Superior temporal gyrus (tissue), 1 donor: ENCODE measurements at regions not wholly inside any gene's neighbourhood (a gene's known extent, or its start where the extent isn't known, plus 50 kb on each side); places are given as distances from the start of the nearest gene placed in this dataset.
A peak's percentile ranks its signal among the peaks of the same experiment; 100 is the strongest.
"Not testable (repeated sequence)": the region's sequence is repeated elsewhere in the genome, so short reads cannot be mapped to it uniquely, and the experiment has no call there.

Experiments used
- DNase-seq: peaks from one replicate; pipeline ENCODE4 v3.0.0-alpha.2; 2016; ENCODE audit errors: extremely low spot score

DNA sequence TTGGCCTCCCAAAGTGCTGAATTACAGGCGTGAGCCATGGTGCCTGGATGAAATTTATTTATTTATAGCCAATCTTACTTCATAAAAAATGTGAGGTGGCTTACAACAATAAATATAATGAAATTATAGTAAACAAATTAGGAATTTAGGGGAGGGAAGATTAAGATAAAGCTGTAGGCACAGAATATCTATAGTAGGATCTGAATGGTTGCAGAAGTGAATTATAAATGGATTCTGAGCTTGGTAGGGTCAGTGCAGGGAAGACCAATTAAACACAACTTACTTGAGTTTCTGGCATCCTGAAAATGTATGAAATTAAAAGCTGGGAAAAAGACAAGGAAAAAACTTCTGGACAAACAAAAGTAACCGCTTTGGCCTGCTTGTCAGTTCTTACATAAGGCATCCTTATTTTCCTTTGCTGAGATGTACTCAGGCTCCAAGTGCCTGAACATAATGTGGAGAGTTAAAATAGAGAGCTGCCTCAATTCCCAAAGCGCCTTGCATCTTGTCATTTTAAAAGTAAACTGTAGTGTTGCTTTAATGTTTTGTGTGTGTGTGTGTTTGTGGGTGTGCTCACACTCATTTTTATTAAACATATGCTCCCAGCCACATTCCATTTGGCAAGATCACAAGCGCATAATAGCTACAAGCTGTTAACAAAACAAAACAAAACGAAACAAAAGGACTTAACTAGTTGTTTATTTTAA is 247.3 kb downstream of the S1PR1 start:
- DNase-seq, result no peak

DNA sequence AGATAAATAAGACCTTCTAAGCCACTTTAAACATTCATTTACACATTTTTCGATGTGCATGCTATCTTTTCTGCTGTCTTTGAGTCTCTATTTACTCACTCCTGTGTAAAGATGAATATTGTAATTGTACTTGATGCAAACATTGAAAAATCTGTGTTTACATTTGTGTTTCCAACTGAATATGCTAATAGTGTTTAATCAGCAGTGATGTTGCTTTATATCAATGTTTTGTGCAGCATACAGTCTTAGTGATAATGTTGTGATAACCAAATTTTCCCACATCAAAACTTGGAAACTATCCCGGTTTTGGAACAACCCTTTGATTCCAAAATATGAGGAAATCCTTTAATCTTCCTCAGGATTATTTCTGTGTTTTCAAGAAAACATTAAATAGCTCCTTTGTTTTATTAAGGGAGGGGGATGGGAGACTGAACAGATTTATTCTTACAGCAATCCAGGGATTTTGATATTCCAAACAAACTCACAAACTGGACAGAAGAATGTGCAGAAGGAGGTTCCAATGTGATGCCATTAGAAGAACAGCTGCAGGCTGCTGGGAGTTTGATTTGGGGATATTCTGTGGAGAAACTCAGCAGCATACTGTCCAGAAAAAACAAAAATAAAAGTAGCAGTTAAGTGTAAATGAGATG is 248.0 kb downstream of the S1PR1 start:
- no peak for DNase-seq

DNA sequence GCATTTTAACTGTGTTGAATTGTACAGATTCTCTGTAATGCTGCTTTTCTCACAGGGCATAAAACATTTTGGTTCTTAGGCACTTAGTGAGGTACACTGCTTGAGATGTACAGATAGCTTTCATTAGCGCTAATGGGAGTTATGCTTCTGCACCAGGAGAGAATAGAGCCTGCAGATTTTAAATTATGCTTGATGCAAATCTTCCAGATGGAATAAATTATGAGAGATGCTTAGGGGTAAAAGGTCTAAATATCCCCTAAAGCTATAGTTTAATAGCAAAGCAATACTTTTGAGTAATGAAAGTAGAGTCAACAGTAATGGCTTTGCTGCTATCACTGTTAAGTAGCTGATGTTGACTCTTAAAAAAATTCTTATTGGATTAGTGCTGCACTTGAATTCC is 248.9 kb downstream of the S1PR1 start:
- DNase-seq, result no peak

DNA sequence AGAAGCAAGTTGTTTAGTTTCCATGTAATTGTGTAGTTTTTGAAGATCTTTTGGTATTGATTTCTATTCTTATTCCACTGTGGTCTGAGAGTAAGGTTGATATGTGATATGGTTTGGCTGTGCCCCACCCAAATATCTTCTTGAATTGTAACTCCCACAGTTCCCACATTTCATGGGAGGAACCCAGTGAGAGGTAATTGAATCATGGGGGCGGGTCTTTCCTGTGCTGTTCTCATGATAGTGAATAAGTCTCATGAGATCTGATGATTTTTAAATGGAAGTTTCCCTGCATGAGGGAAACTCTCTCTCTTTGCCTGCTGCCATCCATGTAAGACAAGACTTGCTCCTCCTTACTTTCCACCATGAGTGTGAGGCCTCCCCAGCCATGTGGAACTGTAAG is 255.3 kb downstream of the S1PR1 start:
- not testable (repeated sequence) for DNase-seq

DNA sequence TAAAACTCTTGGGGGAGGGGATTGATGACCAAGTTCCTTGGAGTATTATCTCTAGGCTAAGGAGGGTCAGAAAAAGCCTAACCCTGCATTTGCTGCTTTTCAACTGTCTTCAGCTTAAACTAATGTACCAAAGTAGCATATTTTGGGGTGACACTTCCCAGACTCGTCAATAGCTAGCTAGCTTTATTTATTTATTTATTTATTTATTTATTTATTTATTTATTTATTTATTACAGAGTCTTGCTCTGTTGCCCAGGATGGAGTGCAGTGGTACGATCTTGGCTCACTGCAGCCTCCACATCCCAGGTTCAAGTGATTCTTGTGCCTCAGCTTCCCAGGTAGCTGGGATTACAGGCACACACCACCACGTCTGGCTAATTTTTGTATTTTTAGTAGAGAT is 257.1 kb downstream of the S1PR1 start:
- not testable (repeated sequence) for DNase-seq

DNA sequence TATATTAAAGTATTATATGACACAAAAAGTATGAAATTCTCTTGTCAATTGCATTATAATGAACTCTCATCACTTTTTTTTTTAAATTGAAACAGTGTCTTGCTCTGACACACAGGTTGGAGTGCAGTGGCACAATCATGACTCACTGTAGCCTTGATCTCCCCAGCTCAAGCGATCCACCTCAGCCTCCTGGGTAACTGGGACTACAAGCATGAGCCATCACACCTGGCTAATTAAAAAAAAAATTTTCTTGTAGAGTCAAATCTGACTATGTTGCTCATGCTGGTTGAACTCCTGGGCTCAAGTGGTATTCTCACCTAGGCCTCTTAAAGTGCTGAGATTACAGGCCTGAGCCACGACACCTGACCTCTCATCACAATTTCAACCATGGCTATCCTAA is 259.3 kb downstream of the S1PR1 start:
- no peak for DNase-seq

DNA sequence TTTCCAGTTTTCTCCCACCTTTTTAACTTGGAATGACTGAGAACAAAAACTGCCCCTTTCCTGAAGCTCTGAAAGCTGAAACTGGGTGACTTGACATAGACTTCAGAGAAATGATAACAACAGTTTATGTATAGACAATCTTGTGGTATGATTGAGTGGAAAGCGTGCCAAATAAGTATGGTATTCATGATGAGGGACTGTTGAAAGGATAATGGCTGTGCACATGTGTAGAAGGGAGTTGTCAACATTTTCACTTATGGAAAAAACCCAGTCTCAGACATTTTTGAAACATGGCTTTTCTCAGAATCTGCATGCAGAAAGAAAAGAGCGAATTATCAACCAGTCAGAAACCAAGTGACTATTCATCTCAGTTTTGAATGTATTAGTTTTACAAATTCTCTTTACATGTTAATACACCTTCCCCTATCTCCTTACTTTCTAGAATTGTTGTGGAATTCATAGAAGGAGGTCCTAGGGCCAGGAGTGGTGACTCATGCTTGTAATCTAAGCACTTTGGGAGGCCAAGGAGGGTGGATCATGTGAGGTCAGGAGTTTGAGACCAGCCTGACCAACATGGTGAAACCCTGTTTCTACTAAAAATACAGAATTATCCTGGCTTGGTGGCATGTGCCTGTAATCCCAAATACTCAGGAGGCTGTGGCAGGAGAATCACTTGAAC is 261.2 kb downstream of the S1PR1 start:
- no peak for DNase-seq

DNA sequence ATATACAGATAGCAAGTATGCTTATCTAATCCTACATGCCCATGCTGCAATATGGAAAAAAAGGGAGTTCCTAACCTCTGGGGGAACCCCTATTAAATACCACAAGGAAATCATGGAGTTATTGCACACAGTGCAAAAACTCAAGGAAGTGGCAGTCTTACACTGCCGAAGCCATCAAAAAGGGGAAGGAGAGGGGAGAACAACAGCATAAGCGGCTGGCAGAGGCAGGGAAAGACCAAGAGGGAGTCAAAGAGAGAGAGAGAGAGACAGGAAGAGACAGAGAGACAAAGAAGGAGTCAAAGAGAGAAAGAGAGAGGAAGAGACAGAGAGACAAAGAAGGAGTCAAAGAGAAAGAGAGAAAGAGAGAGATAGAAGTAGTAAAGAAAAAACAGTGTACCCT is 267.3 kb downstream of the S1PR1 start:
- DNase-seq, result not testable (repeated sequence)

DNA sequence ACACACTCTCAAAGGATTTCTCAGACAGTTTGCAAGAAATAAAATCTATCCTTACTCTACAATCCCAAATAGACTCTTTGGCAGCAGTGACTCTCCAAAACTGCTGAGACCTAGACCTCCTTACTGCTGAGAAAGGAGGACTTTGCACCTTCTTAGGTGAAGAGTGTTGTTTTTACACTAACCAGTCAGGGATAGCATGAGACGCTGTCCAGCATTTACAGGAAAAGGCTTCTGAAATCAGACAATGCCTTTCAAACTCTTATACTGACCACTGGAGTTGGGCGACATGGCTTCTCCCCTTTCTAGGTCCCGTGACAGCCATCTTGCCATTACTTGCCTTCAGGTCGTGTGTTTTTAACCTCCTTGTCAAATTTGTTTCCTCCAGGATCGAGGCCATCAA is 268.4 kb downstream of the S1PR1 start:
- DNase-seq, result not testable (repeated sequence)

DNA sequence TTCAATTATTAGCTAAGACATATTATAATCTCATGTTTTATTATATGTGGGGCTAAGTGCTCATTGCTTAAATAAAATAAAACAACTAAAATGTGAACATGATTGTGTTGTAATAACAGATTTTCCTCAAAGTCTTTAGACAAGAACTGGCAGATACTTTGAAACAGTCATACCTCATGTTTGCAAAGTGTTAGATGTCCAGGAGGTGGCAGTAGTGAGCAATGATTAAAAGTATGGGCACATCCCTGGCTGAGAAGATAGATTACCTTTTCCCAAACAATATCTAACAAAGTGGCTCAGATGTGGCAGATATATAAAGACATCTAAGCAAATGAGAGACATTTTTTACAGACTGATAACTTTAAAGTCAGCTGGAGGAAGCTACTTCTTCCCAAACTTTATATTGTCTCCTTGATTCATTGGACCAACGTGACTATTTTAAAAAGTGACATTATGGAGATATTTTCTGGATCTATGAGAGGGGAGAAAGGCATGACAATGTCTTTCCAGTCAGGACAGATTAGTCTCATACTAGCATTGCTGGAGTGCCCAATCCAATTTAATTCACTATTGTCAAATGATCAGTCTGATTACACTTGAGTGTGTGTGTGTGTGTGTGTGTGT is 269.8 kb downstream of the S1PR1 start:
- DNase-seq, result peak; percentile 81

DNA sequence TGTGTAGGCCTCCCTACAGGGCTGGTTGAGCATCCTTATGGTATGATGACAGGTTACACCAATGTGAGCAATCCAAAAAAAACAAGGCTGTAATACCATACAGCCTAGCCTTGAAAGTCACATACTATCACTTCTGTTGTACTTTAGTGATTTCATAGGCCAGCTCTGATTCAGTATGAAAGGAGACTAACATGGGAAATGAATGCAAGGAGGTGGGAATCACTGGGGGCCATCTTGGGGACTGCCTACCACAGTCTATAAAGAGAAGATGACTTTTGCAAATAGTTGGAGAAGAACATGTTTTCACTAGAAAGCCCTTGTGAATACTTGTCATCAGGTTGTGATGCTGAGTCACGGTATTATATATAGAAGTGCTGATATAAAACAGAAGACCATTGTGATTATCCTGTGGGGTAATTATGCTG is 270.7 kb downstream of the S1PR1 start:
- no peak for DNase-seq

DNA sequence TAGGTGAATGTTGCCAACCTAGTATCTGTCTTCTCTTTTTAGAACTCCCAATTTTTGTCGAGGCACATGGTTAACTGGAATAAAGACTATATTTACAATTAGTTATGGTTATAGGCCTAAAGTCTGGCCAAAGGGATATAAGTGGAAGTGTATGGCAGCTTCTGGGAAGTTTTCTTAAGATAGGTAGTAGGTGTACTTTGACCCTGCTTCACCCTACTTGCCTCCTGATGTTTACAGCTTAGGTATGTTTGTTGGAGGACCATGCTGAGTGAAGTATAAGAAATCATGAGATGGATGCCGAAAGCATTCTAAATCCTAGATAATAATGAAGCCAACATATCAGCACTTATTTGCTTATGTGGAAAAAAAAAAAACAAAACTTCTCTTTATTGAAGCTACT is 272.1 kb downstream of the S1PR1 start:
- no peak for DNase-seq

DNA sequence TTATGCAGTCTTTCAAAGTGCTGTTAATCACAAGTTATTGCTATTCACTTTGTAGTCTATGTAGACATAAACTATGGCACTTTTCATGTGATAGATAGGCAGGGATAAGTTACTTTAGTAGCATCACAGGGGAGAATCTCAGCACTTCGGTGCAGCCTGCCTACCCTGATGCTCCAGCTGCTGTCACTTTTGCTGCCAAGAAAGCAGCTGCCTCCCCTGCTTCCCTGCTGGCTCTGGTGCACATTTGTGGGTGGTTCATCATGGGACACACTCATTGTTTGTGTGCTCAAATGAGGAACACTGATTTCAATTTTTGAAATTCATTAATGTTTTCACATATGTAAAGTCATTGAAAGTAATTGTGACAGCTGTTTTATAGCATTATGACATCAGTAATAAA is 272.6 kb downstream of the S1PR1 start:
- peak; percentile 43 for DNase-seq

DNA sequence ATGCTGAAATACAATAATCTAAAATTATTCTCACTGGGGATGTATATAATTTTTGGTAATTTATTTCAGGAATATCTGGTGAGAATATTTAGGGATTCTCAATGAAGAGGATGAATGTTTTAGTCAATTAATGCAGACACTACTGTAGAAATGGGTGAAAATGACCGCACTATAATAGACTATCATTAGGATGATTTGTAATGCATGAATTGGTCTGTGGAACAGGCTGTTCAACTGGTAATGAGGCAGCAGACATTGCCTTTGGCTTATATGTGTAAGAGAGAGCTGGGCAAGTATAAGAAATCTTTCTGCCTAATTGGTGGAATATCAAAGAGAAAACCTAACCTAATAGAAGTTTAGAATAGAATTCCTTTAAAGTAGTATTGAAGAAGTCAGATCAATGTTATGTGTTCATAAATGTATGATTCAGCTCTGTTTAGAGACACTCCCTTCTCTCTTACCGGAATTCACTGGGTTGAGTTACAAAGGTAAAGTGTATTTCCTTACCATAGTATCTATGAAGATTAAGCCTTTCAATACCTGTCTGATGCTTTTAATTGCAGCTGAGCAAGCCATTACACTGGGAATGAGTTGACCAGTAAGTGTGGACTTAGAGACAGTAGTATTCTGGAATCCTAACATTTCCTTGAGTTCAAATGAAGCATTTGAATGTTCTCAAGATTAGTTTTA is 274.5 kb downstream of the S1PR1 start:
- no peak for DNase-seq

DNA sequence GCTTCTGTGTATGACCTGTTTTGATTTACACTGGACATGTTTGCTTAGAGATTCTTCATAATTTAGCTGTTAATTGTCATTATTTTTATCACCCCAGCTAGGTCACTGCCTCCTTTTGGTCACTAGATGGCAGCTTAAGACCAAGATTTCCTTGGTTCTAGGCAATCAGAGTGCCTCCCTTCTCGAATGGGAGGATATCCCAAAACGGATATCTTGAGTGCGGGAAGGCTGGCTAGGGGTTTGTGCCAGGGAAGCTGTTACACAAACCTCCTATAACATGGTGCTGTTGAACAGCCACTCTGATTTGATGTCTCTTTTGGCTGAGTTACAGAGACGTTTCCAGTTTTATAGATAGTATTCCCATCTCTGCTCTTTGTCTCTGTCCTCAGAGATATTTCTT is 283.5 kb downstream of the S1PR1 start:
- DNase-seq, result peak; percentile 62

DNA sequence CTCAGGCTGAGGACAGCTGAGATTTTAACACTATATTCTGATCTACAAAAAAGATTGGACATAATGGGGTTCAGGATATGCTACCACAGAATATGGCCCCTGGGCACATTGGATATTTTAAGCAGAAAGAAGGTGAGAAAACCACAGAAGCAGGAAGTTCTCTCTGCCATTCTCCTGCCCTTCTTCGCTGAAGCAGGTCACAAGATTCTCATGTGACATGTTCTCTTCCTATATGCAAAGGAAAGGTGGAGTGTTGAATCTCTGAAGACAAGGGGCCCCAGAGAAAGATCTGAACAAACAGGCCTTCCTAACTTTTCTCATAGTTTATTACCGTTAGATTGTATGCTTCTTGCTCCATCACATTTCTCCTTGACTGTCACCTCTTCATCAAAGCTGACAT is 285.7 kb downstream of the S1PR1 start:
- DNase-seq, result no peak

DNA sequence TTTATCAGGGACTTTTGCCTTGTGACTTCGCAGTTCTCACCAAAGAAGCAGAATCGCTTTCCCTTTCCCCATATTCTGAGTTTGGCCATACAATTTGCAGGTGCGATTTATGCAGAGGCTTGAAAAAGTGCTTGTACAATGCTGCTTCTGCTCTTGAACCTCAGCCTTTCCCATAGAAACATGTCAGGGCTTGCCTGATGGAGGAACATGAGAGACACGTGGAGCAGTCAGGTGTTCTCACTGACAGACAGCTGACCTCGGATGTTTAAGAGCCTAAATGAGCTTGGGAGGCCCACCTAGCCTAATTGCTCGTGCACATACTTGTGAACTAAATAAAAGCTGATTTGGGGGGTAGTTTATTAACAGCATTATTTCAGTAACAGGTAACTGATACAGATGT is 290.0 kb downstream of the S1PR1 start:
- DNase-seq, result no peak

DNA sequence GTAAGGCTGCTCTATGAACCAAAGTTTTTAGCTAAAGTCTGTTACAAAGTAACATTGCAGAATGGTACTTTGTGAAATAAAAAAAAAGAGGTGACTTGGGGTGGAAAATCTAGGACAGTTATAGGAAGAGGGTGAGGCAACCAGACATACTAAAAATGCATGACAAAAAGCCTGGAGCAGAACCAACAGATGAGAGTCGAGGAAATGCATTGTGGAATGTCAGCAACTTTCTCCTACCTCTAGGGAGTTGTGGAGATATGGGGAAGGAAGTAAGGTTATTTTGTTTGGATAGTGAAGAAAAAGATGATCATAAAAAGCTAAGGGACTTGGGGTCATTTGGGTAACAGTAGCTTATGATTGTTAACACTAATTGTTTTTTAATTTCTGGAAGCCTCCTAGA is 295.6 kb downstream of the S1PR1 start:
- DNase-seq, result no peak

DNA sequence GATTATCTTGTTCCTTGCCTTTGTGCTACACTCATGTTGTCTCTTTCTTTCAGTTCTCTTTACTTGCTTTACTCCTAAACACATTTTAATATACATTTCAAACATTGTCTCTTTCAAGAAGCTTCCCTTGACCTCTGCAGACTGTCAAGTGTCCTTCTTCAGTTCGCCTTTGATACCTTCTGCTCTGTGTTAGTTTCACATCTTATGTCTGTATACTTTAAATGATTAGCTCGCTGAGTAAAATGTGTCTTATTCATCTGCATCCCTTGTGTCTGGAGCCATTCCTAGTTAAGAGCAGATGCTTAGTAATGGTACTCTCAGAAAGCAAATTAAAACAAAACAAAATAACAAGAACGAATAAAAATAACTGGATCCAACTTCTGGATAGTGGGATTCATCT is 303.3 kb downstream of the S1PR1 start:
- no peak for DNase-seq

DNA sequence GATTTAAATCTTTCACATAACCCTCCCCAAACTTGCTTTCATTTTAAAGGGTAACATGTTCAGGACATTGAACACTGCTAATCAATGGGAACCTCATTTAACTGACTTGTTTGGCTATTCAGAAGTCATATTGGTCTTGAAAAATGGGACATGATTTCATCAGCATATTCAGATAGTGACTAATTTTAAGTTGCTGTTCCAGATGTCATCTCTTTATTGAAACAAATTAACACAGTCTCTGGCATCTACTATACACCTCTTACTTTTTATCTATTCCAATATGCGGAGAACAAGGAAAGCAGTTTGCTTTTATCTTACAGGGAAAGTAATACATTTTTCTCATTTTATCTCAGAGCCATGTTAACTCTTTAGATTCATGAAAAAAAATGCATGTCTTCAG is 310.1 kb downstream of the S1PR1 start:
- no peak for DNase-seq

DNA sequence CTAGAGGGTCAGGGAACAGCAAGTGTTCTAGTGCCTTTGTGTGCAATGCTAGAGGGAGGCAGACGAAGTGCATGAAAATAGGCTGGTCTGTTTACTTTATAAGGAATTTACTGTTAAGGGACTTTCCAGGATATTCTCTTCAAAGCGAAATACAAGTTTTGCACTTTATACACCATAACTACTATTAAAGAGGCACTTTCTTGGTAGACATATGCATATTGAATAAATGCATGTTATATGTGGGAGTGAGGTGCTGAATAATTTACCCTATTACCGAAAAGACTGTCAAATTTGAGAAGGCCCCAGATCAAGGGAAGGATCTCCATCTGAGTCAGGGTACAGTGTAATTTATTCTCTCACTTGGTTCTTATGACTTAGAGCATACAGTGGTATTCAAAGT is 310.5 kb downstream of the S1PR1 start:
- no peak for DNase-seq

DNA sequence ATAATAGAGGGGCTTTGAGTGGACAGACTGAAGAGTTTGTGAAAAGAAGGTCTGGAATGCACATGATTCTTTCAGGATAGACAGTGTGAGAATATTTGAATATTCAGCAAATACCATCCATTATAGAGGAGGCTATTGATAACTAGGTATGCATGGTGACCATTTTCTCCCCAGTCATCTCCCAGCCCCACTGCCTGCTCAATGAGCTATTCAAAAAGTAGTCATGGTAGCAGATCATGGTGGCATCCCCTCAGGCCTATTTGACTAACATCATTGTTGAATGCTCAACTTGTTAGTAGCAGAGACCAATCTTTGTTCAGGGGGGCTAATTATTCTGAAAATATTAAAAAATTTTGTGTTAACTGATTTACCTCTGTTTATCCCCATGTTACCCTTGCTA is 311.6 kb downstream of the S1PR1 start:
- DNase-seq, result no peak
